GM19467 (cell line): ENCODE measurements at regions not wholly inside any gene's neighbourhood (a gene's known extent, or its start where the extent isn't known, plus 50 kb on each side); places are given as distances from the start of the nearest gene placed in this dataset.
"Not testable (repeated sequence)": the region's sequence is repeated elsewhere in the genome, so short reads cannot be mapped to it uniquely, and the experiment has no call there.

Experiments used
- ATAC-seq: cut with Tn5 transposase; IDR thresholded peaks from one replicate; pipeline ENCODE4 v1.9.1; 2021; ENCODE audit warnings: mild to moderate bottlenecking, moderate library complexity; ENCODE audit not compliant: unreplicated experiment

DNA sequence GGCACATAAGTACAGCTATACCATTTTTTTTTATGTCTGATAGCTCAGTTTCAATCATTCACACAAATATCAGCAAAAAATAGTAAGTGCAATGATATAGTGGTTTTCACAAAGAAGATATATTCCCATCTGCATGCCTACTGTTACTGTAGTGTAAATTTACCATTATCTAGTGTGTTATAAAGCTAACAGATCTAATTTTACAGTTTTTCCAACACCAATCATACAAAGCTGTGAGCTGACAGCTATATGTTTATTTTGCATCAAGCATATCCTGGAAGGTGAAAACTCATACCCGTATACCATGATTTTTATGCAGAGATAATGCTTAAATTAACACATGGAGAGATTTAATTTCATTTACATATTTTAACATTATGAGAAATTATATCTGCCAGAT is 89.9 kb upstream of the HAPLN1 start:
- ATAC-seq: no peak

DNA sequence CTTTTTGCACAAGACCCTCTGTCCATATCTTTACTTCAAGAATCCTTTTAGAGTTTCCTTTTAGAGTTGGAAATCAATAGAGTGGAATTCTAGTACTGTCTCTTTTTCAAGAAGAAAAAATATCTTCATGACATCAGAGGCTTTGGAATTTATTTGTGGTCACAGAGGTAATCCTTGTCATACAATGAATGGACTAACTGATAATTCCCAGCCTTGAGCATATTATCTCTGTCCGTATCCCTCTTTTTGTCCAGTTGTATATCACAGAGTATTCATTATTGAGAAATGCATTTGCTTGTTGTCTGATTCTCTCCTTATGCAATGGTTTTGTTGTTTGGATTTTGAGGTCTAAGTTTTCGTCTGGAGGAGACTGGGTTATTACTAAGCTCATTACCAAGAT is 82.0 kb upstream of the HAPLN1 start:
- no peak for ATAC-seq

- no peak for ATAC-seq
Measured at GRCh38 chr5:83800201-83800600, 79.5 kb upstream of the HAPLN1 start.

DNA sequence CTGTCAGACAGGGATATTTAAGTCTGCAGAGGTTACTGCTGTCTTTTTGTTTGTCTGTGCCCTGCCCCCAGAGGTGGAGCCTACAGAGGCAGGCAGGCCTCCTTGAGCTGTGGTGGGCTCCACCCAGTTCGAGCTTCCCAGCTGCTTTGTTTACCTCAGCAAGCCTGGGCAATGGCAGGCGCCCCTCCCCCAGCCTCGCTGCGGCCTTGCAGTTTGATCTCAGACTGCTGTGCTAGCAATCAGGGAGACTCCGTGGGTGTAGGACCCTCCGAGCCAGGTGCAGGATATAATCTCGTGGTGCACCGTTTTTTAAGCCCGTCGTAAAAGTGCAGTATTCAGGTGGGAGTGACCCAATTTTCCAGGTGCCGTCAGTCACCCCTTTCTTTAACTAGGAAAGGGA is 78.4 kb upstream of the HAPLN1 start:
- not testable (repeated sequence) for ATAC-seq

DNA sequence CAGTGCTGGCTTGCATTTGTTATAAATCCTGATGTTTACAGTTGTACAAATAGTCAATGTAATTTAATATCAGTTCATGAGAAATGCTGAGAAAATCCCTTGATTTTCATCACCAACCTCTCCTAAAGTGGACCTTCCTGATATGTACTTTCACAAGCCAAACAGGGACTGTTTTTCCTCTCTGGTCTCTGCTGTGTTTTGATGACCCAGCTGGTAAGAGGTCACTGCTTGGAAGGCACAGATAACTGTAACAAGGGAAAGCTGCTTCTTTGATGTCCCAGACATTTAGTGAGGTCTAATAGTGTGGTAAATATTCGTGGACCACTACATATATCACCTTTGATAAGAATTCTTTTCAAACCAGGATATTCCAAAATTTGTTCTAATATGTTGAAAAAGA is 68.7 kb upstream of the HAPLN1 start:
- no peak for ATAC-seq

- no peak for ATAC-seq
Measured at GRCh38 chr5:83787631-83788030, 67.0 kb upstream of the HAPLN1 start.

DNA sequence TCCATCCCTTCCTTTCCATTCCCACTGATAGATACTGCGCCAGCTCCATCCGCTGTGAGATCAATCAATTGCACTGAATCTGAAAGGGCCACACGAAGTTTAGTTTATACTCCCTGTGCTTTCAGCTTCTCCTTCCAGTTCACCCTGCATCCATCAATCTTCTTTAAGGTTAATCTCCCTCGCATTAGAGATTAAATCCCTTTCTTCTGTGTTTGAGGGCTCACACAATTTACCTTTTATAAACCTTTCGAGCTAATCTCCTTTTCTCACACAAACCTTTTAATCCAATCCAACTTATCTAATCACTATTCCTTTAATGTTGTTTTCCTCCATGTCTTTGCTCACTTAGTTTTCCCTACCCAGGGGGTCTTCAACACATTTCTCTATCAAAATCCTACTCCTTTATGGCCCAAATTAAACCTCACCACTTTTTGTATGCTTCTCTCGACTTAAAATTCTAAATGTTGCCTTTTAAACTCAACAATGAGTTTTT is 64.6 kb upstream of the HAPLN1 start:
- ATAC-seq: no peak

DNA sequence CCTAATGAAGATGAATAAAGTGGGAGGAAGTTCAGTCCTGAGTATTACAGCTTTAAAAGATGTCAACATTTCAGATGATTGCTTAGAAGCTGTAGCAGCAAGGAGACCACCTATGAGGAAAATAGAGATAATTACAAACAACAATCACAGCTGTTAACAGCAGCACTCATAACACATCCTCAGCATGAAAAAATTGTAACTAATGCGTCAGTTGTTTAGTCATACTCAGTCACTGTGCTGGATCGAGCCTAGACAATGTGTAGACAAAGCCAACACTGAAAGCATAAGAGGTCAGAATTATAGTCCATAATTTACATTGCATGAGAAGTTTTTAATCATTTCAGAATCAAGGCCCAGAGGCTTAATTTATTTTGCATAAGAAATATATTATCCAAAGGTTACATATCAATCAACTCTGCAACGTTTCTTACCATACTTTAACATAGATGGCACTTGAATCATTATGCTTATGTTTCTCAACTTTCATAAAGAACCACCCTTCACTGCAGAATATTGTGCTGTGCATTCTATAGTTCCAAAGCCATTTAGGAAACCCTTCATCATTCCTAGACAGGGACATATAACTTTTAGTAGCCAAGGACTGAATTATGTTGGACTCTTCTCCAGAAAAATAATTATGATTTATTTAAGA is 60.2 kb upstream of the HAPLN1 start:
- ATAC-seq: no peak

GRCh38 chr5:83777856-83778255 is 57.2 kb upstream of the HAPLN1 start:
- no peak for ATAC-seq

DNA sequence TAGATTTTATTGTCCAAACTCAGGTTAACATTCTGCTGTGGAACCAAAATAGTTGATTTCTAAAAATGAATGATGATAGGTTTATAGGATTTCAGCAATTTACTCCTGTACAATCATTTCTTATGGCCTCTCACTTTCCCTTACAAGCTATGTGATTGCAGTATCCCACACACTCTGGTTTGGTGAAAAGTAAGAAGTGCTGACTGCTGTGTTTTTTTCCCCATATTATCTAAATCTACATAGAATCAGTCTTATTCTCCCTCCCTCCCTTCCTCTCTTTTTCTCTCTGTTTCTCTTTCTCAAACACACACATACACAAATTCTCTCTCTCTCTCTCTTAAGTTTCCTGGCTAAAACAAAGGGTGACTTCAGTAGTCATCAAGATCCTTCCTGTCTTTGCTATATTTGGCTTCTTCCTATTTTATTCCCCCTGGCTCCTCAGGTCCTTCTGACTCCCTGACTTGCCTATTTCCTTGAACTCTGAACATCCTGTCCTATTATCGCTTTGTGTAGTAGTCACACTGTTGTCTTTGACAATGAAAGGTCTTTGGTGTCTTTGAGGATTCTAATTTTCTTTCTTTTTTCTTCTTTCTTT is 55.9 kb upstream of the HAPLN1 start:
- no peak for ATAC-seq
